Keratinocyte (primary cell): ENCODE measurements at regions not wholly inside any gene's neighbourhood (a gene's known extent, or its start where the extent isn't known, plus 50 kb on each side); places are given as distances from the start of the nearest gene placed in this dataset.

ENCODE experiments used
- DNase-seq: peaks from one replicate; pipeline ENCODE4 v3.0.0-alpha.2; 2011; ENCODE audit warnings: low read depth, missing footprints, low spot score
- FAIRE-seq: peaks from 2 replicates; lab custom pipeline; 2011; peaks lifted over from hg19 to GRCh38; lab: Jason Lieb, UNC
- H2AFZ ChIP-seq: 2 replicates; pipeline ENCODE4 v1.6.0; 2012; ENCODE audit warnings: low read length, control low read depth, inconsistent platforms; ENCODE audit not compliant: control insufficient read depth
- H3K27ac ChIP-seq: 2 replicates; pipeline ENCODE4 v1.5.1; 2011; ENCODE audit warnings: low read length; ENCODE audit not compliant: control insufficient read depth, insufficient read depth
- H3K27me3 ChIP-seq: 3 replicates; pipeline ENCODE4 v1.6.0; 2011; ENCODE audit warnings: low read length; ENCODE audit not compliant: control insufficient read depth, insufficient read depth; ENCODE audit errors: extremely low read depth
- H3K36me3 ChIP-seq, 2 experiments: 2 replicates in 1 of 2; 3 replicates in 1 of 2; pipeline ENCODE4 v1.5.1; 2011; ENCODE audit warnings: low read length in 2 of 2, mild to moderate bottlenecking in 1 of 2; ENCODE audit not compliant: control insufficient read depth in 2 of 2, insufficient read depth in 2 of 2; ENCODE audit errors: extremely low read depth in 1 of 2
- H3K4me1 ChIP-seq: 3 replicates; pipeline ENCODE4 v1.5.1; 2011; ENCODE audit warnings: low read length; ENCODE audit not compliant: control insufficient read depth, insufficient read depth; ENCODE audit errors: extremely low read depth
- H3K4me2 ChIP-seq: 3 replicates; pipeline ENCODE4 v1.6.0; 2011; ENCODE audit warnings: low read depth, low read length; ENCODE audit not compliant: control insufficient read depth, insufficient read depth; ENCODE audit errors: extremely low read depth
- H3K4me3 ChIP-seq, 3 experiments: fragments of 200-600 bp in 1 of 3; sonication (generic) in 1 of 3; 2 replicates in 2 of 3; 3 replicates in 1 of 3; pipeline ENCODE4 v1.5.1; 2011 to 2016; ENCODE audit warnings: low read length in 3 of 3, mild to moderate bottlenecking in 3 of 3, control low read depth in 2 of 3, inconsistent platforms in 1 of 3, low read depth in 1 of 3, mixed read lengths in 1 of 3, mixed run types in 1 of 3, moderate library complexity in 1 of 3; ENCODE audit not compliant: control insufficient read depth in 2 of 3, insufficient read depth in 2 of 3; ENCODE audit errors: extremely low read depth in 1 of 3
- H3K79me2 ChIP-seq: 2 replicates; pipeline ENCODE4 v1.6.0; 2012; ENCODE audit warnings: low read length; ENCODE audit not compliant: control insufficient read depth, insufficient read depth
- H3K9ac ChIP-seq: 3 replicates; pipeline ENCODE4 v1.6.0; 2011; ENCODE audit warnings: low read length; ENCODE audit not compliant: control insufficient read depth, insufficient read depth; ENCODE audit errors: extremely low read depth
- H3K9me1 ChIP-seq: 3 replicates; pipeline ENCODE4 v1.6.0; 2011; ENCODE audit warnings: low read length; ENCODE audit not compliant: control insufficient read depth, insufficient read depth; ENCODE audit errors: extremely low read depth
- H3K9me3 ChIP-seq: 2 replicates; pipeline ENCODE4 v1.5.1; 2012; ENCODE audit warnings: low read depth, low read length; ENCODE audit not compliant: control insufficient read depth
- H4K20me1 ChIP-seq: 3 replicates; pipeline ENCODE4 v1.6.0; 2011; ENCODE audit warnings: low read length; ENCODE audit not compliant: control insufficient read depth, insufficient read depth; ENCODE audit errors: extremely low read depth
- EZH2 ChIP-seq: IDR thresholded peaks from one replicate; pipeline ENCODE4 v1.6.1; 2012; ENCODE audit warnings: inconsistent platforms, mild to moderate bottlenecking, low read length, moderate library complexity
- dilution Hi-C: fragments of 300-500 bp; cut with MboI; formaldehyde crosslinking; loops from one replicate; pipeline ENCODE4 v1.7.0; 2020; ENCODE audit warnings: low sequenced_read_pairs; ENCODE audit not compliant: extremely low pct_ligation_motif_present
- TF ChIP-seq, protein P1 (sequence below), 3 experiments: IDR thresholded peaks in 1 of 3; conservative IDR thresholded peaks in 1 of 3; optimal IDR thresholded peaks in 1 of 3; 2 replicates in 2 of 3; 3 replicates in 1 of 3; pipeline versions ENCODE3 to v1.5.1; 2011; ENCODE audit warnings: low read length in 3 of 3, mild to moderate bottlenecking in 3 of 3, moderate library complexity in 2 of 3, control low read depth in 1 of 3, inconsistent platforms in 1 of 3; ENCODE audit not compliant: insufficient read depth in 2 of 3; ENCODE audit errors: extremely low read depth in 1 of 3

DNA sequence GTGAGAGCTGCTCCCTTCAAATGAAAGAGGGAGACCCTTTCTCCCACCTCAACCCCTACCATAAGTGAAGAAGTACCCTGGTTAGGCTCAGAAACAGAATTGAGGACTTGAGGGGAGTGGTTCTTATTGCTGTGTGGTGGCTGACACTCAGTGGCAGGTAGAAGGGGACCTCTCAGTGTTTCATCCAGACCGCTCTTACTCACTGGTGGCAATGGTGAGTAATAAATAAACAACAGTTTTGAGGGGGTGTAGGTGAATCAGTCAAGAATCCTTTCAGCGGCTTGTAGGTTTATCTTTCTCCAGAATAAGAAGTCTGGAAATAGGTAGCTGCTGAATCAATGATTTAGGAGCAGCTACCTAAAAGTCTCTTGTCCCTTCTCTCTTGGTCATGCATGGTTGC is 403.4 kb upstream of the B3GAT1 start:
- no peaks in the 10 kb centered on the region for H3K9me3 ChIP-seq
- no peaks in the 10 kb centered on the region for H3K9me1 ChIP-seq
- no peak for TF ChIP-seq EZH2
- TF ChIP-seq, protein P1, sequence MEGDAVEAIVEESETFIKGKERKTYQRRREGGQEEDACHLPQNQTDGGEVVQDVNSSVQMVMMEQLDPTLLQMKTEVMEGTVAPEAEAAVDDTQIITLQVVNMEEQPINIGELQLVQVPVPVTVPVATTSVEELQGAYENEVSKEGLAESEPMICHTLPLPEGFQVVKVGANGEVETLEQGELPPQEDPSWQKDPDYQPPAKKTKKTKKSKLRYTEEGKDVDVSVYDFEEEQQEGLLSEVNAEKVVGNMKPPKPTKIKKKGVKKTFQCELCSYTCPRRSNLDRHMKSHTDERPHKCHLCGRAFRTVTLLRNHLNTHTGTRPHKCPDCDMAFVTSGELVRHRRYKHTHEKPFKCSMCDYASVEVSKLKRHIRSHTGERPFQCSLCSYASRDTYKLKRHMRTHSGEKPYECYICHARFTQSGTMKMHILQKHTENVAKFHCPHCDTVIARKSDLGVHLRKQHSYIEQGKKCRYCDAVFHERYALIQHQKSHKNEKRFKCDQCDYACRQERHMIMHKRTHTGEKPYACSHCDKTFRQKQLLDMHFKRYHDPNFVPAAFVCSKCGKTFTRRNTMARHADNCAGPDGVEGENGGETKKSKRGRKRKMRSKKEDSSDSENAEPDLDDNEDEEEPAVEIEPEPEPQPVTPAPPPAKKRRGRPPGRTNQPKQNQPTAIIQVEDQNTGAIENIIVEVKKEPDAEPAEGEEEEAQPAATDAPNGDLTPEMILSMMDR (optimal IDR thresholded peaks at IDR 0.05 in 1 of 3, IDR thresholded peaks at IDR 0.05 in 1 of 3, conservative IDR thresholded peaks at IDR 0.05 in 1 of 3; ENCODE audit: extremely low read depth in 1 of 3, insufficient read depth in 2 of 3, low read length in 3 of 3), result no peak
- no peaks in the 10 kb centered on the region for H3K79me2 ChIP-seq
- DNase-seq (no peak), FAIRE-seq (no peak)
- dilution Hi-C loops, result no loop called here
- no peak overlapping the region for H3K9ac ChIP-seq
- H3K4me3 ChIP-seq, result no peak overlapping the region
- H3K27me3 ChIP-seq, result no peaks in the 10 kb centered on the region
- H2AFZ ChIP-seq, result no peak overlapping the region
- H3K36me3 ChIP-seq, result no peaks in the 10 kb centered on the region
- no peak overlapping the region for H3K27ac ChIP-seq
- H4K20me1 ChIP-seq, result no peaks in the 10 kb centered on the region
- no peaks in the 10 kb centered on the region for H3K4me1 ChIP-seq
- no peak overlapping the region for H3K4me2 ChIP-seq

DNA sequence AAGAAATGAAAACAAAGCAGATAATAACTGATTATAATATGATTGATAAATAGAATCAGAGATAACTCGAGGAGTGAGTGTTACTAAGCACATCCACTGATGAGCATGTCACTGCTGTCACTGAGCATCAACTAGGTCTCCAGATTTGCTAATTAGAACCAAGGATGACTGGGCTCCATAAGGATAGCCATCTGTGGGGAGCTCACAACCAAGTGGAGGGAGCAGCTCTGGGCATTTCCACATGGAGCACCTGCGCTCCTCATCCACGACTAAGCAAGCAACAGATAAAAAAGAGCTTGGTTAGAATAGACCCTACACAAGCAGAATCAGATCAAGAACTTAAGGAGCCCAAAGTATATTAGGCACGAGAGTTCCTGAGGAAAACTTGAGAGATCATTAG is 396.0 kb upstream of the B3GAT1 start:
- H3K9ac ChIP-seq, result no peak overlapping the region
- TF ChIP-seq, protein P1 (optimal IDR thresholded peaks at IDR 0.05 in 1 of 3, IDR thresholded peaks at IDR 0.05 in 1 of 3, conservative IDR thresholded peaks at IDR 0.05 in 1 of 3; ENCODE audit: extremely low read depth in 1 of 3, insufficient read depth in 2 of 3, low read length in 3 of 3), result no peak
- no peak for TF ChIP-seq EZH2
- dilution Hi-C loops, result no loop called here
- no peaks in the 10 kb centered on the region for H3K36me3 ChIP-seq
- no peaks in the 10 kb centered on the region for H4K20me1 ChIP-seq
- no peak for FAIRE-seq
- H3K4me2 ChIP-seq, result no peak overlapping the region
- no peak overlapping the region for H3K27ac ChIP-seq
- no peaks in the 10 kb centered on the region for H3K27me3 ChIP-seq
- H3K4me3 ChIP-seq, result no peak overlapping the region
- no peaks in the 10 kb centered on the region for H3K9me3 ChIP-seq
- DNase-seq, result no peak
- H3K9me1 ChIP-seq, result no peaks in the 10 kb centered on the region
- no peak overlapping the region for H2AFZ ChIP-seq
- no peaks in the 10 kb centered on the region for H3K4me1 ChIP-seq
- no peaks in the 10 kb centered on the region for H3K79me2 ChIP-seq
